CD4-positive, alpha-beta T cell (primary cell): ENCODE measurements at regions not wholly inside any gene's neighbourhood (a gene's known extent, or its start where the extent isn't known, plus 50 kb on each side); places are given as distances from the start of the nearest gene placed in this dataset.

Experiments
- ATAC-seq: fragments of 200-7000 bp; cut with Tn5 transposase; one replicate; pipeline ENCODE4 v1.10.0; 2022; ENCODE audit warnings: mild to moderate bottlenecking; ENCODE audit not compliant: poor library complexity
- CTCF ChIA-PET: fragments of 350-600 bp; sonication (Branson Sonifier 250); formaldehyde crosslinking; loops from one replicate; lab custom pipeline; 2021; ENCODE audit warnings: antibody characterized with exemption, inconsistent platforms; lab: Charles Lee
- POLR2A ChIA-PET: fragments of 350-600 bp; sonication (Branson Sonifier 250); formaldehyde crosslinking; loops from one replicate; lab custom pipeline; 2021; ENCODE audit warnings: antibody characterized with exemption, inconsistent platforms; lab: Charles Lee
- DNase-seq, 14 experiments: peaks; one replicate each; pipeline ENCODE4 v3.0.0-alpha.2; 2013 to 2020; ENCODE audit warnings: mixed read lengths in 2 of 14
- H3K27ac ChIP-seq, 2 donors: one replicate each; pipeline versions ENCODE4 v1.5.1 to v1.7.0; 2013; ENCODE audit warnings: low read length in 2 of 2, low read depth in 1 of 2, mild to moderate bottlenecking in 1 of 2
- H3K27me3 ChIP-seq, 2 experiments: 1 replicate in 1 of 2; 2 replicates in 1 of 2; pipeline versions ENCODE4 v1.6.1 to v1.7.0; 2013; ENCODE audit warnings: low read length in 2 of 2, control low read depth in 1 of 2, mild to moderate bottlenecking in 1 of 2, moderate library complexity in 1 of 2; ENCODE audit not compliant: insufficient read depth in 2 of 2, control insufficient read depth in 1 of 2
- H3K36me3 ChIP-seq: one replicate; pipeline ENCODE4 v1.6.1; 2013; ENCODE audit warnings: low read length, control low read depth; ENCODE audit not compliant: insufficient read depth
- H3K4me1 ChIP-seq: one replicate; pipeline ENCODE4 v1.6.1; 2013; ENCODE audit warnings: low read length, control low read depth; ENCODE audit not compliant: insufficient read depth
- H3K4me3 ChIP-seq: one replicate; pipeline ENCODE4 v1.5.1; 2013; ENCODE audit warnings: mild to moderate bottlenecking, low read length, moderate library complexity
- H3K9me3 ChIP-seq, 2 experiments: 1 replicate in 1 of 2; 2 replicates in 1 of 2; pipeline versions ENCODE4 v1.6.1 to v1.7.0; 2013; ENCODE audit warnings: low read length in 2 of 2, mild to moderate bottlenecking in 2 of 2, control low read depth in 1 of 2, moderate library complexity in 1 of 2; ENCODE audit not compliant: control insufficient read depth in 1 of 2, insufficient read depth in 1 of 2
- H3K27ac Mint-ChIP-seq: one replicate; pipeline ENCODE4 v1.8.0; 2020; ENCODE audit warnings: mixed read lengths
- H3K27me3 Mint-ChIP-seq: one replicate; pipeline ENCODE4 v1.8.0; 2021; ENCODE audit warnings: mixed read lengths
- H3K36me3 Mint-ChIP-seq: one replicate; pipeline ENCODE4 v1.8.0; 2021; ENCODE audit warnings: low read depth, mixed read lengths
- H3K4me1 Mint-ChIP-seq: one replicate; pipeline ENCODE4 v1.8.0; 2021; ENCODE audit warnings: low read depth, mixed read lengths
- H3K4me3 Mint-ChIP-seq: one replicate; pipeline ENCODE4 v1.8.0; 2020; ENCODE audit warnings: mild to moderate bottlenecking, mixed read lengths
- H3K9me3 Mint-ChIP-seq: one replicate; pipeline ENCODE4 v1.8.0; 2020; ENCODE audit warnings: mixed read lengths
- intact Hi-C, 2 experiments: fragments of 100-400 bp; cut with DNase I in 1 of 2; cut with micrococcal nuclease in 1 of 2; formaldehyde crosslinking; loops; one replicate each; pipeline versions ENCODE4 v1.15.1 to v1.9.0; 2023 to 2025; cut with DNase I, micrococcal nuclease
- TF ChIP-seq, protein P1 (sequence below): fragments of 200-600 bp; IDR thresholded peaks from one replicate; pipeline ENCODE4 v1.8.0; 2022; ENCODE audit warnings: antibody characterized with exemption, mild to moderate bottlenecking

- Mint-ChIP-seq H3K4me3 (no peak overlapping the region), H3K4me1 (no peaks in the 10 kb centered on the region), H3K36me3 (no peaks in the 10 kb centered on the region), H3K9me3 (peaks cover under 1% of the 10 kb centered on the region), H3K27ac (no peak overlapping the region), H3K27me3 (peaks cover 26% of the 10 kb centered on the region)
- CTCF ChIA-PET: no interaction called here
- intact Hi-C loops: loop anchor here in 1 of 2 experiments (10.0 kb wide), 1 partner anchor 595 kb away; the partner anchor contains the start of gene SLC6A17
- H3K9me3 ChIP-seq: no peaks in the 10 kb centered on the region
- no peak for DNase-seq
- TF ChIP-seq, protein P1, sequence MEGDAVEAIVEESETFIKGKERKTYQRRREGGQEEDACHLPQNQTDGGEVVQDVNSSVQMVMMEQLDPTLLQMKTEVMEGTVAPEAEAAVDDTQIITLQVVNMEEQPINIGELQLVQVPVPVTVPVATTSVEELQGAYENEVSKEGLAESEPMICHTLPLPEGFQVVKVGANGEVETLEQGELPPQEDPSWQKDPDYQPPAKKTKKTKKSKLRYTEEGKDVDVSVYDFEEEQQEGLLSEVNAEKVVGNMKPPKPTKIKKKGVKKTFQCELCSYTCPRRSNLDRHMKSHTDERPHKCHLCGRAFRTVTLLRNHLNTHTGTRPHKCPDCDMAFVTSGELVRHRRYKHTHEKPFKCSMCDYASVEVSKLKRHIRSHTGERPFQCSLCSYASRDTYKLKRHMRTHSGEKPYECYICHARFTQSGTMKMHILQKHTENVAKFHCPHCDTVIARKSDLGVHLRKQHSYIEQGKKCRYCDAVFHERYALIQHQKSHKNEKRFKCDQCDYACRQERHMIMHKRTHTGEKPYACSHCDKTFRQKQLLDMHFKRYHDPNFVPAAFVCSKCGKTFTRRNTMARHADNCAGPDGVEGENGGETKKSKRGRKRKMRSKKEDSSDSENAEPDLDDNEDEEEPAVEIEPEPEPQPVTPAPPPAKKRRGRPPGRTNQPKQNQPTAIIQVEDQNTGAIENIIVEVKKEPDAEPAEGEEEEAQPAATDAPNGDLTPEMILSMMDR: no peak
- no peaks in the 10 kb centered on the region for H3K36me3 ChIP-seq
- H3K27ac ChIP-seq: no peak overlapping the region
- POLR2A ChIA-PET: no interaction called here
- peaks cover 2% of the 10 kb centered on the region for H3K4me1 ChIP-seq
- no peak for ATAC-seq
- H3K4me3 ChIP-seq: no peak overlapping the region
- H3K27me3 ChIP-seq: peaks cover 0 to 11% of the 10 kb centered on the region in 2 experiments
These were observed 75.2 kb upstream of the KCNA3 start for GRCh38 chr1:110749960-110750359.

GRCh38 chr1:110746644-110747259 lies 72.0 kb upstream of the KCNA3 start:
- intact Hi-C loops: loop anchor here in 1 of 2 experiments (10.0 kb wide), 1 partner anchor 592 kb away; the partner anchor contains the start of gene SLC6A17
- H3K27ac Mint-ChIP-seq: no peak overlapping the region
- TF ChIP-seq, protein P1: no peak

GRCh38 chr1:110743397-110743796 lies 68.7 kb upstream of the KCNA3 start:
- Histone ChIP-seq H3K27ac (no peak overlapping the region), H3K9me3 (no peaks in the 10 kb centered on the region), H3K4me3 (no peak overlapping the region), H3K4me1 (peaks cover 2% of the 10 kb centered on the region), H3K36me3 (no peaks in the 10 kb centered on the region), H3K27me3 (peaks cover 0 to 11% of the 10 kb centered on the region in 2 experiments)
- TF ChIP-seq, protein P1: no peak
- intact Hi-C loops: loop anchor here in 1 of 2 experiments (5.0 to 10.0 kb wide), 2 partner anchors 46 to 589 kb away; partner anchors contain the start of gene SLC6A17
- Mint-ChIP-seq H3K4me3 (no peak overlapping the region), H3K9me3 (peaks cover 3% of the 10 kb centered on the region), H3K27me3 (peaks cover 25% of the 10 kb centered on the region), H3K27ac (no peak overlapping the region), H3K4me1 (no peaks in the 10 kb centered on the region), H3K36me3 (no peaks in the 10 kb centered on the region)
- ChIA-PET POLR2A (no interaction called here), CTCF (interaction anchor here (1.3 kb wide), 1 partner anchor 142 kb away, joined by 3 read pairs; no protein-coding TSS in a partner anchor)
- DNase-seq (no peak), ATAC-seq (no peak)

More at GRCh38 chr1:110746644-110747259, 72.0 kb upstream of the KCNA3 start:
- Histone ChIP-seq H3K27ac (no peak overlapping the region), H3K4me3 (no peak overlapping the region), H3K4me1 (peaks cover 2% of the 10 kb centered on the region), H3K27me3 (peaks cover 0 to 11% of the 10 kb centered on the region in 2 experiments), H3K9me3 (no peaks in the 10 kb centered on the region), H3K36me3 (no peaks in the 10 kb centered on the region)
- Mint-ChIP-seq H3K36me3 (no peaks in the 10 kb centered on the region), H3K4me3 (no peak overlapping the region), H3K9me3 (peaks cover 3% of the 10 kb centered on the region), H3K27me3 (peaks cover 32% of the 10 kb centered on the region), H3K4me1 (no peaks in the 10 kb centered on the region)
- ChIA-PET POLR2A (no interaction called here), CTCF (interaction anchor here (1.3 kb wide), 1 partner anchor 127 kb away, joined by 4 read pairs; no protein-coding TSS in a partner anchor)
- ATAC-seq: no peak
- DNase-seq: peak; percentile 34 to 82 (median 46)
